ENCODE measurements at regions not wholly inside any gene's neighbourhood (a gene's known extent, or its start where the extent isn't known, plus 50 kb on each side); places are given as distances from the start of the nearest gene placed in this dataset.

GRCh38 chr1:198902655-198903054 lies 263.8 kb downstream of the PTPRC start:
- H3K27ac ChIP-seq (ENCODE audit: low read depth, low read length), result no peak overlapping the region

GRCh38 chr1:198903203-198903602 lies 264.4 kb downstream of the PTPRC start:
- Histone ChIP-seq H3F3A (ENCODE audit: insufficient read depth) (peaks cover 16% of the 10 kb centered on the region; the same call in 1 of the 2 replicates), H3K27ac (ENCODE audit: low read depth, low read length) (no peak overlapping the region), H2AFZ (ENCODE audit: low read depth, low read length, severe bottlenecking) (no peak overlapping the region), H3K27me3 (ENCODE audit: low read length) (no peaks in the 10 kb centered on the region), H3K4me3 (ENCODE audit: insufficient read depth, low read length, poor library complexity, severe bottlenecking) (no peak overlapping the region), H3K4me2 (ENCODE audit: low read depth, low read length, poor library complexity, severe bottlenecking) (no peak overlapping the region), H3K36me3 (ENCODE audit: low read length) (peaks cover 55% of the 10 kb centered on the region), H3K79me2 (ENCODE audit: insufficient read depth, low read length) (peaks cover 78% of the 10 kb centered on the region), H4K20me1 (ENCODE audit: low read depth, low read length) (peaks cover 13% of the 10 kb centered on the region), H3K9me3 (ENCODE audit: insufficient read depth, low read length) (no peaks in the 10 kb centered on the region), H3K9me2 (replicated peaks; ENCODE audit: insufficient read depth, low read length) (no peaks in the 10 kb centered on the region), H3K9ac (ENCODE audit: low read length) (no peak overlapping the region)
- TF ChIP-seq EZH2phosphoT487 (conservative IDR thresholded peaks at IDR 0.05; ENCODE audit: low read length) (no peak), CTCF (IDR thresholded peaks at IDR 0.05; ENCODE audit: insufficient read depth, low read length, poor library complexity, severe bottlenecking) (no peak)

More at GRCh38 chr1:198902655-198903054, 263.8 kb downstream of the PTPRC start:
- Histone ChIP-seq H3K79me2 (ENCODE audit: insufficient read depth, low read length) (peaks cover 76% of the 10 kb centered on the region), H3K9me3 (ENCODE audit: insufficient read depth, low read length) (no peaks in the 10 kb centered on the region), H3K9me2 (replicated peaks; ENCODE audit: insufficient read depth, low read length) (no peaks in the 10 kb centered on the region), H4K20me1 (ENCODE audit: low read depth, low read length) (peaks cover 11% of the 10 kb centered on the region), H3K9ac (ENCODE audit: low read length) (no peak overlapping the region), H3K27me3 (ENCODE audit: low read length) (no peaks in the 10 kb centered on the region), H3K36me3 (ENCODE audit: low read length) (peaks cover 58% of the 10 kb centered on the region), H2AFZ (ENCODE audit: low read depth, low read length, severe bottlenecking) (no peak overlapping the region), H3K4me3 (ENCODE audit: insufficient read depth, low read length, poor library complexity, severe bottlenecking) (no peak overlapping the region), H3K4me2 (ENCODE audit: low read depth, low read length, poor library complexity, severe bottlenecking) (no peak overlapping the region), H3F3A (ENCODE audit: insufficient read depth) (peaks cover 20% of the 10 kb centered on the region; the same call in 1 of the 2 replicates)
- TF ChIP-seq CTCF (IDR thresholded peaks at IDR 0.05; ENCODE audit: insufficient read depth, low read length, poor library complexity, severe bottlenecking) (no peak), EZH2phosphoT487 (conservative IDR thresholded peaks at IDR 0.05; ENCODE audit: low read length) (no peak)

- peaks cover 82% of the 10 kb centered on the region for H3K79me2 ChIP-seq (ENCODE audit: insufficient read depth, low read length)
- no peak for TF ChIP-seq CTCF (IDR thresholded peaks at IDR 0.05; ENCODE audit: insufficient read depth, low read length, poor library complexity, severe bottlenecking)
- TF ChIP-seq EZH2phosphoT487 (conservative IDR thresholded peaks at IDR 0.05; ENCODE audit: low read length), result no peak
- H3K4me3 ChIP-seq (ENCODE audit: insufficient read depth, low read length, poor library complexity, severe bottlenecking), result no peak overlapping the region
These were observed 264.8 kb downstream of the PTPRC start for GRCh38 chr1:198903621-198904020.

More at GRCh38 chr1:198903621-198904020, 264.8 kb downstream of the PTPRC start:
- Histone ChIP-seq H3K9me3 (ENCODE audit: insufficient read depth, low read length) (no peaks in the 10 kb centered on the region), H3K36me3 (ENCODE audit: low read length) (peaks cover 53% of the 10 kb centered on the region), H3K27ac (ENCODE audit: low read depth, low read length) (no peak overlapping the region), H3K9me2 (replicated peaks; ENCODE audit: insufficient read depth, low read length) (no peaks in the 10 kb centered on the region), H3K4me2 (ENCODE audit: low read depth, low read length, poor library complexity, severe bottlenecking) (no peak overlapping the region), H3K27me3 (ENCODE audit: low read length) (no peaks in the 10 kb centered on the region), H2AFZ (ENCODE audit: low read depth, low read length, severe bottlenecking) (no peak overlapping the region), H3K9ac (ENCODE audit: low read length) (no peak overlapping the region), H3F3A (ENCODE audit: insufficient read depth) (peaks cover 12% of the 10 kb centered on the region; the same call in 1 of the 2 replicates), H4K20me1 (ENCODE audit: low read depth, low read length) (peaks cover 16% of the 10 kb centered on the region)
